Natural killer cell (primary cell): ENCODE measurements at regions not wholly inside any gene's neighbourhood (a gene's known extent, or its start where the extent isn't known, plus 50 kb on each side); places are given as distances from the start of the nearest gene placed in this dataset.

Source experiments
- ATAC-seq, 3 donors: fragments of 150-1000 bp in 2 of 3; fragments of 200-7000 bp in 1 of 3; cut with Tn5 transposase; 1 replicate in 1 of 3; 2 replicates in 2 of 3; pipeline ENCODE4 v1.10.0; 2021; ENCODE audit warnings: mild to moderate bottlenecking in 2 of 3, moderate library complexity in 2 of 3
- DNase-seq, 2 donors: peaks; one replicate each; pipeline versions ENCODE4 v3.0.0 to v3.0.0-alpha.2; 2013 to 2021; ENCODE audit warnings: mixed read lengths in 1 of 2
- H3K27ac ChIP-seq: one replicate; pipeline ENCODE4 v1.5.1; 2013; ENCODE audit warnings: mild to moderate bottlenecking, low read length
- H3K27me3 ChIP-seq: one replicate; pipeline ENCODE4 v1.6.1; 2013; ENCODE audit warnings: low read length; ENCODE audit not compliant: control insufficient read depth, insufficient read depth
- H3K36me3 ChIP-seq: one replicate; pipeline ENCODE4 v1.6.1; 2013; ENCODE audit warnings: low read length; ENCODE audit not compliant: control insufficient read depth, insufficient read depth
- H3K4me1 ChIP-seq: one replicate; pipeline ENCODE4 v1.6.1; 2013; ENCODE audit warnings: low read length; ENCODE audit not compliant: control insufficient read depth, insufficient read depth
- H3K4me3 ChIP-seq: one replicate; pipeline ENCODE4 v1.5.1; 2013; ENCODE audit warnings: low read length
- H3K9me3 ChIP-seq: one replicate; pipeline ENCODE4 v1.6.1; 2013; ENCODE audit warnings: low read length; ENCODE audit not compliant: control insufficient read depth, insufficient read depth
- H3K27ac Mint-ChIP-seq, 2 donors: one replicate each; pipeline ENCODE4 v1.8.0; 2022; ENCODE audit warnings: mild to moderate bottlenecking in 2 of 2, mixed read lengths in 2 of 2, moderate library complexity in 1 of 2
- H3K27me3 Mint-ChIP-seq, 2 donors: one replicate each; pipeline ENCODE4 v1.8.0; 2022; ENCODE audit warnings: low read depth in 2 of 2, mixed read lengths in 2 of 2
- H3K36me3 Mint-ChIP-seq: one replicate; pipeline ENCODE4 v1.8.0; 2022; ENCODE audit warnings: mixed read lengths
- H3K4me1 Mint-ChIP-seq, 2 donors: one replicate each; pipeline ENCODE4 v1.8.0; 2022; ENCODE audit warnings: mixed read lengths in 2 of 2
- H3K4me3 Mint-ChIP-seq: one replicate; pipeline ENCODE4 v1.8.0; 2022; ENCODE audit warnings: mild to moderate bottlenecking, moderate library complexity, mixed read lengths
- H3K9me3 Mint-ChIP-seq, 2 donors: one replicate each; pipeline ENCODE4 v1.8.0; 2022; ENCODE audit warnings: mixed read lengths in 2 of 2
- CTCF ChIP-seq: fragments of 200-600 bp; IDR thresholded peaks from one replicate; pipeline ENCODE4 v1.8.0; 2022; ENCODE audit warnings: antibody characterized with exemption
- WGBS: methylation state at CpG from one replicate; pipeline ENCODE4 v1.1.7; 2013; ENCODE audit warnings: missing lambda C conversion rate; ENCODE audit not compliant: insufficient coverage; 5-methylcytosine and 5-hydroxymethylcytosine counted together
- intact Hi-C: fragments of 100-400 bp; cut with micrococcal nuclease; formaldehyde crosslinking; loops from one replicate; pipeline ENCODE4 v1.14.2; 2022

- Histone ChIP-seq H3K9me3 (no peaks in the 10 kb centered on the region), H3K27me3 (no peaks in the 10 kb centered on the region), H3K4me1 (no peaks in the 10 kb centered on the region), H3K27ac (no peak overlapping the region), H3K4me3 (no peak overlapping the region), H3K36me3 (no peaks in the 10 kb centered on the region)
- no peak overlapping the region for H3K27ac Mint-ChIP-seq
- H3K4me1 Mint-ChIP-seq: peaks cover 5% of the 10 kb centered on the region in 2 donors
- intact Hi-C loops: no loop called here
- H3K36me3 Mint-ChIP-seq: no peaks in the 10 kb centered on the region
- no peak for DNase-seq
- H3K4me3 Mint-ChIP-seq: no peak overlapping the region
- ATAC-seq: no peak
- TF ChIP-seq CTCF: no peak
- 49% methylated on average over 2 of the region's 2 CpGs for WGBS
- H3K27me3 Mint-ChIP-seq: peaks cover 0 to 3% of the 10 kb centered on the region in 2 donors
- no peaks in the 10 kb centered on the region for H3K9me3 Mint-ChIP-seq
These were observed 79.4 kb upstream of the ADRB2 start for GRCh38 chr5:148746826-148747535.

GRCh38 chr5:148747536-148747906 lies 78.9 kb upstream of the ADRB2 start:
- H3K4me3 ChIP-seq: no peak overlapping the region
- H3K27me3 ChIP-seq: no peaks in the 10 kb centered on the region
- no peaks in the 10 kb centered on the region for H3K36me3 Mint-ChIP-seq
- H3K9me3 ChIP-seq: no peaks in the 10 kb centered on the region
- H3K27ac ChIP-seq: no peak overlapping the region
- H3K36me3 ChIP-seq: no peaks in the 10 kb centered on the region
- peaks cover 0 to 3% of the 10 kb centered on the region in 2 donors for H3K27me3 Mint-ChIP-seq
- ATAC-seq (no peak), DNase-seq (no peak)
- no peaks in the 10 kb centered on the region for H3K4me1 ChIP-seq
- H3K9me3 Mint-ChIP-seq: no peaks in the 10 kb centered on the region
- intact Hi-C loops: no loop called here
- H3K4me3 Mint-ChIP-seq: no peak overlapping the region
- peaks cover 5% of the 10 kb centered on the region in 2 donors for H3K4me1 Mint-ChIP-seq
- 83% methylated on average over 1 of the region's 2 CpGs for WGBS
- no peak for TF ChIP-seq CTCF
- H3K27ac Mint-ChIP-seq: no peak overlapping the region

GRCh38 chr5:148748702-148749392 lies 77.6 kb upstream of the ADRB2 start:
- H3K27ac ChIP-seq: no peak overlapping the region
- no peak for TF ChIP-seq CTCF
- Mint-ChIP-seq H3K27ac (no peak overlapping the region), H3K27me3 (peaks cover 0 to 5% of the 10 kb centered on the region in 2 donors), H3K4me3 (no peak overlapping the region), H3K9me3 (peaks cover 0 to 2% of the 10 kb centered on the region in 2 donors), H3K36me3 (no peaks in the 10 kb centered on the region), H3K4me1 (peaks cover 5% of the 10 kb centered on the region in 2 donors)
- no peaks in the 10 kb centered on the region for H3K9me3 ChIP-seq
- H3K4me3 ChIP-seq: no peak overlapping the region
- no peaks in the 10 kb centered on the region for H3K36me3 ChIP-seq
- intact Hi-C loops: no loop called here
- ATAC-seq (no peak), DNase-seq (no peak)
- H3K4me1 ChIP-seq: no peaks in the 10 kb centered on the region
- 76% methylated on average over 3 of the region's 4 CpGs for WGBS
- H3K27me3 ChIP-seq: no peaks in the 10 kb centered on the region
